Smooth muscle cell (in vitro differentiated cells): ENCODE measurements at regions not wholly inside any gene's neighbourhood (a gene's known extent, or its start where the extent isn't known, plus 50 kb on each side); places are given as distances from the start of the nearest gene placed in this dataset.

Source experiments
- DNase-seq: peaks from one replicate; lab custom pipeline; 2025; ENCODE audit not compliant: unreplicated experiment; lab: John Stamatoyannopoulos, UW
- H2AFZ ChIP-seq: fragments of 200-600 bp; sonication (generic); 2 replicates; pipeline ENCODE4 v1.6.0; 2016; ENCODE audit warnings: antibody characterized with exemption, low read depth, mild to moderate bottlenecking
- H3F3A ChIP-seq: fragments of 200-600 bp; sonication (generic); 2 replicates; pipeline ENCODE4 v1.6.0; 2017; ENCODE audit warnings: antibody characterized with exemption, low read depth
- H3K27ac ChIP-seq: fragments of 200-600 bp; sonication (generic); 2 replicates; pipeline ENCODE4 v1.5.1; 2016; ENCODE audit warnings: low read depth, mild to moderate bottlenecking
- H3K27me3 ChIP-seq: fragments of 200-600 bp; sonication (generic); 2 replicates; pipeline ENCODE4 v1.6.1; 2016; ENCODE audit warnings: low read depth, mild to moderate bottlenecking
- H3K36me3 ChIP-seq: fragments of 200-600 bp; sonication (generic); 2 replicates; pipeline ENCODE4 v1.5.1; 2016; ENCODE audit warnings: low read depth
- H3K4me1 ChIP-seq: fragments of 200-600 bp; sonication (generic); 2 replicates; pipeline ENCODE4 v1.5.1; 2016; ENCODE audit warnings: low read depth
- H3K4me2 ChIP-seq: fragments of 200-600 bp; sonication (generic); 2 replicates; pipeline ENCODE4 v1.6.0; 2016; ENCODE audit warnings: mild to moderate bottlenecking
- H3K4me3 ChIP-seq: fragments of 200-600 bp; sonication (generic); 2 replicates; pipeline ENCODE4 v1.5.1; 2016; ENCODE audit warnings: mild to moderate bottlenecking
- H3K79me2 ChIP-seq: fragments of 200-600 bp; sonication (generic); 2 replicates; pipeline ENCODE4 v1.6.0; 2016; ENCODE audit warnings: low read depth, mild to moderate bottlenecking
- H3K9ac ChIP-seq: fragments of 200-600 bp; sonication (generic); 2 replicates; pipeline ENCODE4 v1.6.0; 2016; ENCODE audit warnings: low read depth
- H3K9me3 ChIP-seq: fragments of 200-600 bp; sonication (generic); replicated peaks from 2 replicates; pipeline ENCODE4 v1.5.1; 2016; ENCODE audit warnings: low read depth
- H4K20me1 ChIP-seq: fragments of 200-600 bp; sonication (generic); 2 replicates; pipeline ENCODE4 v1.6.0; 2016; ENCODE audit warnings: low read depth
- WGBS: methylation state at CpG from one replicate; pipeline ENCODE4 v1.1.7; 2016; ENCODE audit warnings: low lambda C conversion rate; 5-methylcytosine and 5-hydroxymethylcytosine counted together
- TF ChIP-seq, protein P1 (sequence below): fragments of 200-600 bp; sonication (generic); IDR thresholded peaks from 2 replicates; pipeline ENCODE4 v1.5.1; 2017; ENCODE audit warnings: borderline replicate concordance, mild to moderate bottlenecking, antibody characterized with exemption; ENCODE audit not compliant: insufficient read depth, poor library complexity, severe bottlenecking

DNA sequence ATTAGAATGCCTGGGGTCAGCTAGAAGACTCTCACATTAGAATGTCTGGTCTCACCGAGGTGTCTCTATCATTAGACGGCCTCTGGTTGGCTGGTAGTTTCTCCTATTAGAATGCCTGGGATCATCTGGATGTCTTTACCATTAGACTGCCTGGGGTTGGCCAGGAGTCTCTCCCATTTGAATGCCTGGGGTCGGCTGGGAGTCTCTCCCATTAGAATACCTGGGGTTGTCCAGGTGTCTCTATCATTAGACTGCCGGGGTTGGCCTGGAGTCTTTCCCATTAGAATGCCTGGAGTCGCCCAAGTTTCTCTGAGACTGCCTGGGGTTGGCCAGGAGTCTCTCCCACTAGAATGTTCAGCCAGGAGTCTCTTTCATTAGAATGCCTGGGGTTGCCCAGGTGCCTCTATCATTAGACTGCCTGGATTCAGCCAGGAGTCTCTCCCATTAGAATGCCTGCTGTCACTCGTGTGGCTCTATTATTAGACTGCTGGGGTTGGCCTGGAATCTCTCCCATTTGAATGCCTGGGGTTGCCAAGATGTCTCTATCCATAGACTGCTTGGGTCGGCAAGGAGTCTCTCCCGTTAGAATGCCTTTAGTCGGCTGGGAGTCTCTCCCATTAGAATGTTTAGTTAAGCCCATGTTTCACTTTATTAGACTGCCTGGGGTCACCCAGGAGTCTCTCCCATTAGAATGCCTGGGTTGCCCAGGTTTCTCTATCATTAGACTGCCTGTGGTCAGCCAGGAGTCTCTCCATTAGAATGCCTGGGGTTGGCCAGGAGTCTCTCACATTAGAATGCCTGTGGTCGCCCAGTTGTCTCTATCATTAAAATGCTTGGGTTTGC, 1467.8 kb downstream of the UQCRFS1 start:
- Histone ChIP-seq H2AFZ (no peak overlapping the region), H3K4me1 (no peaks in the 10 kb centered on the region), H4K20me1 (peaks cover 37% of the 10 kb centered on the region), H3K27ac (no peak overlapping the region), H3K27me3 (no peaks in the 10 kb centered on the region), H3K4me2 (no peak overlapping the region), H3K9me3 (no peaks in the 10 kb centered on the region), H3K36me3 (no peaks in the 10 kb centered on the region), H3K9ac (no peak overlapping the region), H3F3A (no peaks in the 10 kb centered on the region), H3K4me3 (no peak overlapping the region), H3K79me2 (peaks cover 12% of the 10 kb centered on the region)
- 85% methylated on average over 10 of the region's 10 CpGs for WGBS
- TF ChIP-seq, protein P1, sequence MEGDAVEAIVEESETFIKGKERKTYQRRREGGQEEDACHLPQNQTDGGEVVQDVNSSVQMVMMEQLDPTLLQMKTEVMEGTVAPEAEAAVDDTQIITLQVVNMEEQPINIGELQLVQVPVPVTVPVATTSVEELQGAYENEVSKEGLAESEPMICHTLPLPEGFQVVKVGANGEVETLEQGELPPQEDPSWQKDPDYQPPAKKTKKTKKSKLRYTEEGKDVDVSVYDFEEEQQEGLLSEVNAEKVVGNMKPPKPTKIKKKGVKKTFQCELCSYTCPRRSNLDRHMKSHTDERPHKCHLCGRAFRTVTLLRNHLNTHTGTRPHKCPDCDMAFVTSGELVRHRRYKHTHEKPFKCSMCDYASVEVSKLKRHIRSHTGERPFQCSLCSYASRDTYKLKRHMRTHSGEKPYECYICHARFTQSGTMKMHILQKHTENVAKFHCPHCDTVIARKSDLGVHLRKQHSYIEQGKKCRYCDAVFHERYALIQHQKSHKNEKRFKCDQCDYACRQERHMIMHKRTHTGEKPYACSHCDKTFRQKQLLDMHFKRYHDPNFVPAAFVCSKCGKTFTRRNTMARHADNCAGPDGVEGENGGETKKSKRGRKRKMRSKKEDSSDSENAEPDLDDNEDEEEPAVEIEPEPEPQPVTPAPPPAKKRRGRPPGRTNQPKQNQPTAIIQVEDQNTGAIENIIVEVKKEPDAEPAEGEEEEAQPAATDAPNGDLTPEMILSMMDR, result no peak
- no peak for DNase-seq

DNA sequence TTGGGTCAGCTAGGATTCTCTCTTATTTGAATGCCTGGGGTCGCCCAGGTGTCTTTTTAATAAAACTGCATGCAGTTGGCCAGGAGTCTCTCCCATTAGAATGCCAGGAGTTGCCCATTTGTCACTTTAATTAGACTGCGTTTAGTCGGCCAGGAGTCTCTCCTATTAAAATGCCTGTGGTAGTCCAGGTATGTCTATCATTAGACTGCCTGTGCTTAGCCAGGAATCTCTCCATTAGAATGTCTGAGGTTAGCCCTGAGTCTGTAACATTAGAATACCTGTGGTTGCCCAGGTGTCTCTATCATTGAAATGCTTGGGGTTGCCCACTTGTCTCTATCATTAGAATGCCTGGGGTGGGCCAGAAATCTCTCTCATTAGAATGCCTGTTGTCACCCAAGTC, 1470.9 kb downstream of the UQCRFS1 start:
- Histone ChIP-seq H3K4me2 (no peak overlapping the region), H3F3A (no peaks in the 10 kb centered on the region), H3K9me3 (no peaks in the 10 kb centered on the region), H4K20me1 (peaks cover 8% of the 10 kb centered on the region), H2AFZ (no peak overlapping the region), H3K4me3 (no peak overlapping the region), H3K27ac (no peak overlapping the region), H3K27me3 (no peaks in the 10 kb centered on the region), H3K4me1 (no peaks in the 10 kb centered on the region), H3K36me3 (peaks cover 8% of the 10 kb centered on the region), H3K9ac (no peak overlapping the region), H3K79me2 (no peaks in the 10 kb centered on the region)
- WGBS, result 79% methylated on average over 3 of the region's 3 CpGs
- DNase-seq, result no peak
- TF ChIP-seq, protein P1, result no peak

DNA sequence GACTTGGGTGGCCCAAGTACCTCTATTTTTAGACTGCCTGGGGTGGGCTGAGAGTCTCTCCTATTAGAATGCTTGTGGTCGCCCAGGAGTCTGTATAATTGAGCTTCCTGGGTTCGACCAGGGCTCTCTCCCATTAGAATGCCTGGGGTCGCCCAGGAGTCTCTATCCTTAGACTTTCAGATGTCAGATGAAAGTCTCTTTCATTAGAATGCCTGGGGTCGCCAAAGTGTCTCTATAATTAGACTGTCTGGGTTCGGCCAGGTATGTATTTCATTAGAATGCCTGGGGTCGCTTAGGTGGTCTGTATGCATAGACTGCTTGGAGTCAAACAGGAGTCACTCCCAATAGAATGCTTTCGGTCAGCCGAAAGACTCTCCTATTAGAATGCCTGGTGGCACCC, 1471.7 kb downstream of the UQCRFS1 start:
- TF ChIP-seq, protein P1, result no peak
- Histone ChIP-seq H4K20me1 (peaks cover under 1% of the 10 kb centered on the region), H3K4me1 (no peaks in the 10 kb centered on the region), H3K27me3 (no peaks in the 10 kb centered on the region), H3K9me3 (peaks cover 4% of the 10 kb centered on the region), H3K4me3 (no peak overlapping the region), H3K4me2 (no peak overlapping the region), H3K36me3 (peaks cover 10% of the 10 kb centered on the region), H3F3A (no peaks in the 10 kb centered on the region), H3K79me2 (no peaks in the 10 kb centered on the region), H2AFZ (no peak overlapping the region), H3K27ac (no peak overlapping the region), H3K9ac (no peak overlapping the region)
- WGBS, result 94% methylated on average over 8 of the region's 8 CpGs
- no peak for DNase-seq

DNA sequence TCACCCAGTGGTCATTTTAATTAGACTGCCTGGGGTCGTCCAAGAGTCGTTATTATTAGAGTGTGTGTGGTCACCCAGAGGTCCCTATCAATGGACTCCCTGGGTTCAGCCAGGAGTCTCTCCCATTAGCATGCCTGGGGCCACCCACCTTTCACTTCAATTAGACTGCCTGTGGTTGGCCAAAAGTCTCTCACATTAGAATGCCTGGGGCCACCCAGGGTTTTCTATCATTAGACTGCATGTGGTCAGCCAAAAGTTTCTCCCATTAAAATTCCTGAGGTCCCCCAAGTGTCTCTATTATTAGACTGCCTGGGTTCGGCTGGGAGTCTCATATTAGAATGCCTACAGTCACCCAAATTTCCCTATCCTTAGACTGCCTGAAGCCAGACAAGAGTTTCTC, 1472.6 kb downstream of the UQCRFS1 start:
- H3K9ac ChIP-seq, result no peak overlapping the region
- peaks cover 10% of the 10 kb centered on the region for H3K36me3 ChIP-seq
- H3K27me3 ChIP-seq, result no peaks in the 10 kb centered on the region
- H3K4me3 ChIP-seq, result no peak overlapping the region
- H2AFZ ChIP-seq, result no peak overlapping the region
- no peaks in the 10 kb centered on the region for H3K79me2 ChIP-seq
- no peak overlapping the region for H3K4me2 ChIP-seq
- no peak for DNase-seq
- no peak overlapping the region for H3K27ac ChIP-seq
- no peaks in the 10 kb centered on the region for H3K4me1 ChIP-seq
- TF ChIP-seq, protein P1, result no peak
- peaks cover 4% of the 10 kb centered on the region for H3K9me3 ChIP-seq
- H3F3A ChIP-seq, result no peaks in the 10 kb centered on the region
- no peaks in the 10 kb centered on the region for H4K20me1 ChIP-seq
- 90% methylated on average over 3 of the region's 3 CpGs for WGBS
